Non-pigmented ciliary epithelial cell (primary cell): ENCODE measurements at regions not wholly inside any gene's neighbourhood (a gene's known extent, or its start where the extent isn't known, plus 50 kb on each side); places are given as distances from the start of the nearest gene placed in this dataset.

Experiments
- DNase-seq: peaks from one replicate; pipeline ENCODE4 v3.0.0-alpha.2; 2010; ENCODE audit warnings: low read depth

DNA sequence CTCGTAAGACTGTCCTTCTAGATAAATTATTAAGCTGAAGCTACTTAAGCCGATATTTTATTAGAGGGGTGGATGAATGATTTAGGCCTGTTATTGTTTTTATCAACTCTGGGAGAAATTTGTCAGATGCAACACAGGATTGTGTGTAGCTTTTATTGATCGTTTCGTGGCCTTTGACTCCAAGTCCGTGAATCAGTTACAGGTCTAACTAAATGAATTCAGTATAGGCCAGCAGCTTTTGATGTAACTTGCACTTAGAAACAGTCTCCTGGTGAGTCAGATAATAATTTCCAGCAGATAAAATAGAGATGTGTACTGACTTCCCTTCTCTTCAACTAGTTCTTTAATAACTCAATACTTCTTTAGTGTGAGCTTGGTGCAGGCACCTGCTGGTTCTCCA, 341.7 kb upstream of the SMIM30 start:
- DNase-seq: no peak

DNA sequence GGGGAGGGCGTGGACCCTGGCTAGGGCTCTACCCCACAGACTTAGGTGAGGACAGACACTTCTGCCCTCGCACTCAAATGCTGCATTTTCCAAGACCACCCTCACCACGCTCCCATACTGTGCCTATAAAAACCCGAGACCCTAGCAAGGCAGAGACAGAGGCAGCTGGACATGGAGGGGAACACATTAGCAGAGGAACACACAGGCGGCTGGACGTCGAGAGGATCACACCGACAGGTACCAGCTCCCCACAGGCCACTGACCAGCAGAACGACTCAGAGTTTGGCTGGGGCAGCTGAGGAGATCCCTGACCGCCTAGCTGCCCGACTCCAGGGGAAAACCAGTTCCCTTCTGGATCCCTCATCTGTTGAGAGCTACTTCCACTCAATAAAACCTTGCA, 338.2 kb upstream of the SMIM30 start:
- no peak for DNase-seq

DNA sequence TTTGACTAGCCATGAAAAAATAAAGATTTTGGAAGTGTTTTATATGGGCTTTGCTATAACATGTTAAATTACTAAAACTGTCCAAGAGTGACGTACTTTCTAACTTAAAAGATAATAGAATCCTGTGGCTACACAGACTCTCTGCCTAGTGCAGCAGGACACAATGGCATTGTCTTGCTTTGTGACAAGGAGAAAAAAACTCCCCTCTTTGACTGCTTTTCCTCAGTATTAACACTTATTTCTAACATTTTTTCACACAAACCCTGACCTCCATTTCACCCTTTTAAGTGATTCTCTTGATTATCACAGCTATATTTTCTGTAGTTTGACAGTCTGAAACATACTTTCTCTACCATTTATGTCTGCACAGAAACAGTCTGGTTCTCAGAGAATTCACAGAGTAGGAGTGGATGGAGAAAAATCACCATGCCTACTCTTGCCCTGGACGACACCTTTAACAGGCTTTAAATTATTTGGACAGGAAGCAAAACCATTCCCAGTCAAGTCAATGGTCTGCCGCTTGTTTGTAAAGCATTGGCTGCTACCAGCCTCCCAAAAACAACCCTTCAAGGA, 336.3 kb upstream of the SMIM30 start:
- DNase-seq: no peak

DNA sequence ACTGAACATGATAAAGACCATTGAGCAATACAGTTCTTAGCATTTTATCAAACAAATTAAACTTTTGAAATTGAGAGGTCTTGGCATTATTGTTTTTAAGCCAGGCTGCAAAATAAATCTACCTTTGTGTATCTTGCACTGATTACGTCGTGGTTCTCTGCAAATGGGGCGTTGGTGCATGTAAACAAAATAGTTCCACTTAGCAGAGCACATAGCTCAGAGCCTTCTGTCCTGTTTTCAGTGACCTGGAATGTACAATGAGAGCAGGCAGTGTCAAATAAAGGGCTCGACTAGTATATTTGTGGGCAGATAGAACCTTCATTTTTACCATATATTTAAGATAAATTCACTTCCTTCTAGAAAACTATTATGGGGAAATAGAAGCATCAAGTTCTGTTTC, 333.9 kb upstream of the SMIM30 start:
- DNase-seq: no peak

DNA sequence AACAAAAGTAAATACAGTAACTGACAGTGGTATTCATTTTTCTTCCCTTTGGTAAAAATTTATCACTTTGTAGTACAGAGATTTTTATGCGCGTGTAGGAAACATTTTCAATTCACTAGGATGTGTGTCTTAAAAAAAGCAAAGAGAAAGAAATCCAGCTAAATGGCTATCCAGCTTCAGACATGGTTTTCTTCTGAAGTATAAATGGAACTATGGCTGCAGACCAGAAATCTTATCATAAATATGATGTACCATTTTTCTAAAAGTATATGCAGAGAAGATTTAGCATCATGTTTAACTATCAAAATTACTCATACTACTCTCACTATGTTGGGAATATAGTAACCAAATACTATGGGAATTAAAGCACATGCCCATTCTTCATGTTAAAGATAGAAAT, 328.4 kb upstream of the SMIM30 start:
- no peak for DNase-seq

DNA sequence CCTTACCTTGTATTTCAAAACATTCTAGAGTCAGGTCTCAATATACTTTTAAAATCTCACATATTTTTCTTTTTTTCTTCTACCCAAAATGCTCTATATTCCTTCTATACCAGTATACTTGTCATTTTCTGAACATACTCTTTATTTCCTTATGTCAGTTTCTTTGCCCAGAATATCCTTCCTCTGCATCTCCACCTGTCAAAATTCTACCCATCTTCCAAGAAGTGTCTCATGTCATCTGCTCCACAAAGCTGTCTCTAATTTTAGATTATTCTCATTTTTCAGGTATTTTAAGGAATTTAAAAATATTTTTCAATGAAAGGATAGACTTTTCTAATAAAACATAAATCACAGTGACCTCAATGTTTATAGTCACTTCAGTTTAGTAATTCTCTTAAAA, 328.0 kb upstream of the SMIM30 start:
- no peak for DNase-seq

DNA sequence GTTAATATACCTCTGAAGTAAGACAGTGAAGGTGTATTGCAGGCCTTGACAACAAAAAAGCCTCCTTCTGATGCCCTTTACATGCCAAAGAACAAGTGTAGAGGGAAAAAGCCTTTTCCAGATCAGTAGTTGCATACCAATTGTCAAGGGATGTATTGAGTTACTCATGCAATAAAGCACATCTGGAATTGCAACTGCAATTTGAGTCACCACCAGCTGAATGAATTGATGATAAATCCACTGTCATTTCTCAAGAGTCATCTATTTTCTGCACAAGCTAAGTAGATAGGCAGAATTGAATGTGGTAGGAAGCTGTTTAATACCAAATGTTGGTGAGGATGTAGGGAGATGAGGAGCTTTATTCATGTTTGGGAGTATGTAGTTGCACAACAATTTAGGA, 325.9 kb upstream of the SMIM30 start:
- DNase-seq: no peak

DNA sequence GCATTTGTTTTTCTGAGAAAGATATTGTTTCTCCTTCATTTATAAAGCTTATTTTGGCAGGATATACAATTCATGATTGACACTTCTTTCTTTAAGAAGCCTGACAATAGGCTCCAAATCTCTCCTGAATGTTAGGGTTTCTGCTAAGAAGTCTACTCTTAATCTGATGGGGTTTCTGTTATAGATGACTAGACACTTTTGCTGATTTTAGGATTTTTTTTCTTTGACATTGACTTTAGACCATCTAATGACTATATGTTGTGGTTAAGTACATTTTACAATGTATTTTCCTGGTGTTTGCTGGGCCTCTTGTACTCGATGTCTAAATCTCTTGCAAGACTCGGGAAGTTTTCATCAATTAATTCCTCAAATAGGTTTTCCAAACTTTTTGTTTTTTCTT, 321.8 kb upstream of the SMIM30 start:
- DNase-seq: no peak

DNA sequence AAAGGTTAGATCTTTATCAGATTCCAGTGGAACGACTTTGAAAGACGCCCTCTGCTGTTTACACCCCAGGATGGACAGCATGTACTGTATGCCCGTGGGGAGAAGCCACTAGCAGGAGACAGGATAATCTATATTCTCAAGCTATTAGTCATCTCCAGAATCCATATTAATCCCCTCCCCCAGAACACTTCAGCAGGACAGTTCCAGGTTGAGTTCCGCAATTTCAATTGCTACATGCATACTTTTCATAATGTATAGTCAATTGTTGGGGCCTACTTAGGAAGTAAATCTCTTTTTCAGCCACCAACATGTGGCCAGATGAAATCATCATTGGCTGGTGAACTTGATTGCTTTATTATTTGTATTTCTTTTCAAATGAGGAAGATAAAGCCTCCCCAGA, 313.1 kb upstream of the SMIM30 start:
- DNase-seq: no peak

DNA sequence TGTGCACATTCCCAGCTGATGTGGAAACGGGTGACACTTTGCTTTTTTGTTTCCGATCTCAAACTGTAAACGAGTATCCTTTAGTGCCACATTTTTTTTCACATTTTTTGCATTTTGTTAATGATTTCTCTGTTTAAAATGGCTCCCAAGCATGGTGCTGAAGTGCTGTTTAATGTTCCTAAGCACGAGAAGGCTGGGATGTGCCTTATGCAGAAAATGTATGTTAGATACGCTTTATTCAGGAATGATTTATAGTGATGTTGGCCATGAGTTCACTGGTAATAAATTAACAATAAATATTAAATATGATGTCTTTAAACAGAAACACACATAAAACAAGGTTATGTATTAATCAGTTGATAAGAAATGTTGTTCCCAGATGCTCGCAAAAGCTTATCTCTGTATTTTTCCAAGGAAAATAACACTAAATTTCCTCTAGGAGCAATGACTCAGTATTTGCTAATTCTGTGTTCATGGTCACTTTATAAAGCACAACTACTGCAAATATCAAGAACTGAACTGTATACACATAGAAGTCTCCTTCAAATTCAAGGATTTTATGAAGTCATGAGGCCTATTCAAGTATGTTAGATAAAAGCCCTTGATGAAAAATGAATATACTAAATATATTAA, 305.9 kb upstream of the SMIM30 start:
- DNase-seq: no peak

DNA sequence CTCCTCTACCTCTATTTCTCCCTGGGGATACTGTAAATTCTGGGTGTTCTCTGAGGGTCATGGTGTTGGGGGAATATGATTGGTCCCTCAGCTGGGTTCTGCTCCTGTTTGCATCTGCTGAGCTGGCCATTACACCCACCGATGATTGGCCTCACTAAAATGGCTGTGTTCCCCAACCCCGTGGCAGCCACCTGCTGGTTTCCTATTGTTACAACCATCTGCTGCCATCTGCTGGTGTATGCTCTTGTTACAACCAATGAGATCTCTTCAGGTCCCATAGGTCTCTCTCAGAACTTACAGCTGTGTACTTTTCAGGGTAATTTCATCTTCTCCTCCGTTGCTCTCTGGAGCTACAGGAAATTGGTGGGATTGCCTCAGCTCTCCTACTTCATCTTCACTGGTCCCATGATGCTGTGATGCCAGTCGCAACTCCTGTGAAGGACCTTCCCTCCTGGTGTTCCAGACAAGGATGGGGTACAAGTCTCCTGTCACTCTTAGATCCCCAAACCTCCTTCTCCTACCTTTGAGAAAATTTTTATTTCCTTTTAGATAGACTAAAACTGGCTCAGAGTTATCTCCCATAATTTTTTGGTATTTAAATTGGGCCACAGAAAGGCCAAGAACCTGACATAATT, 303.5 kb upstream of the SMIM30 start:
- DNase-seq: peak; percentile 68

DNA sequence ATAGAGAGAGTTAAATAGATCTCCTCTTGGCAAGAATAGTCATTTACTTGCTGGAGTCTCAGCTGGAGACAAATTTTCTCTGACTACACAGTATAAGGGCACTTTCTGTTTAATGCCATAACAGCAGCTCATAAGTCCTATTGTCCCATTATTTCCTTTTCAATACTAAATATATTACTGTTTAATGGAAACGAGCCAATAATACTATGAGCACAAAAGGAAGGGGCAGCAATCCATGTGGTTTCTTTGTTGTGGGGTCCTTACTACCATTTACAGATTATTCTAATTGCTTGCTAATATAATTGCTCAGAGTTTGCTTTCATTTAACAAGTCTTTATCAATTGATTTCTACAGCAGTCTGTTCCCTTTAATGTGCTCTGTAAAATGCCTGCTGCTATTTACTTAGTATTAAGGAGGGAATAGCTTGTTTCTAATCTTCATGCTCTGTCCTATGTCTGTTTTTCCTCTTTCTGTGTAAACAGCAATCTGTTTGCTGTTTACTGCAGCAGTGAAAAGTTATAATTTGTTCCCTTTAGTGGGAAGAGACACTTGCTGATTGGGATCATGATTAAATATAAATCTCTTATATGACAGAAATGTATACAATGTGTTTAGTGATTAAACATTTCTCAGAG, 296.2 kb upstream of the SMIM30 start:
- no peak for DNase-seq

DNA sequence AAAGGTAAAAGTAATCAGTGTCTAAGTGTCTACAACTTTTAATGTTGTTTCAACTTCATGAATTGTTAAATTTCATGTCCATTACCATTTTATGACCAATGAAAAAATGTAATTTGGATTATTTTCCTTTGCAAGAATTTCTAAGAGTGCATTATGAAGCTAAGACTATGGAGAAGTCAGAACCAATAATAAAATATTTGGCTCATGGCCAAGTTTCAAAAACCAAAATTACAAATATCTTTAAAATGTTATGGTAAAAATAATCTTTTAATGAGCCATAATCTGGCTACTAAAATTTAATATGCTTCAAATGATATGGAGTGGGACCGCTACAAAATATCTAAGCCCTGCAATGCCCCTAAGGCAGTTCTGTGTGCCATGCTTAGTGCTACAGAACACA, 294.1 kb upstream of the SMIM30 start:
- DNase-seq: no peak

DNA sequence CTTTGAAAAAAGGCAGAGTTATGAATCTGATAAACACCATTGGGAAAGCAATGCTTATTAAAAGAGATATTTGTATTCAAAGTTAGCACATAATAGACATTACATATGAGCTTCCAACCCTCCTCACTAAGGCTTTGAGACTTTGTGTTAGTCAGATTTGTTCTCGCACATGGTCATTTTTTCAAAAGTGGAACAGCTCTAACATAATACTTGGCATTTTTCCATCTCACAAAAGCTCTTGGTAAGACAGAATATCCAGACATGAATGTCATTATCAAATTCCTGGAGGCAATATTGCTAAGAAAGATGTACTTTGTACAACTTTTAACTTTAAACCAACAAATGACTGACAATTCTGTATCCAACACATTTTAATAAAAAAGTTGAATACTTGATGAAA, 292.4 kb upstream of the SMIM30 start:
- no peak for DNase-seq

DNA sequence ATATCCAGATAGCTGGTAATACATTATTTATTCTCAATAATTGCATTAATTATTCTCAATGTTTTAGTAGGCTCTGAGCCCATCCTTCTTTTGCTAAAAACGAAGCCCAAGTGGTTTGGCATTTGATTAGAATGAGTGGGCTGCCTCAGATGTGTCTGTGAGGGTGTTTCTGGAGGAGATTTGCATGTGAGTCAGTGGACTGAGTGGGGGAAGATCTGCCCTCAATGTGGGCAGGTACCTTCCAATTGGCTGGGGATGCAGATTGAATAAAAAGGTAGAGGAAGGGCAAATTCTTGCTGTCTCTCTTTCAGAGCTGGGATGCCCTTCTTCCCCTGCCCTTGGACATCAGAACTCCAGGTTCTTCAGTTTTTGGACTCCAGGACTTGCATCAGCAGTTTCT, 290.6 kb upstream of the SMIM30 start:
- no peak for DNase-seq

DNA sequence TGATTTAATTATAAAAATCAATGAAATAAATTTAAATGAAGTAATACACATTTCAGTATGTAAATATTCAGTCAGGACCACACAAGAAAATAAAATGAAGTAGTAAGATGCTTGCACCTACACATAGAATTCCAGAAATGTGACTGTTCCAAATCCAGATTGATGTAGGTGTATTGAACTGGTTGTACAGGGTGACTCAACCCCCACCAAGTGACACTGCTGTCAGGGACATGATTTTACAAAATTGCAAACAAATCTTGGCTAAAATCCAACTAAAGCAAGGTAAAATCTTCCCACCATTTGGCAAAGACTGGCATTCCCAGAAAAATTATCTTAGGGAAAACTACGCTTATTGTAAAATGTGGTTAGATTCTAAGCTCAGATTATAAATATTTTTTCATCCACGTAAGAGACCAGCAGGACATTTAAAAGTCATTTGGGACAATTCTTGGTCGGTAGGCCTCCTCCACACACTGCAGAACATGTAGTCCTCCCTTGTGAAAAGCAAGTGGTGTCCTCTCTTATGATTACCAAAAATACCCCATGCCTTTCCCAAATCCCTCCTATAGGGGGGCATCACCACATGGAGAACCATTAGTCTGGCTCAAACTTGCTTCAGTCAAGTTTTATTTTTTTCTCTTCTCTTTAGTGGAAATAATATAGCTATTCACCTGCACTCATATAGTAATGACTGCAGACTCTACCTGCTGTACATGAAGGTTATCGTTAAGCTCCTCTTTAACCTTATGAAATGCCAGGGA, 287.1 kb upstream of the SMIM30 start:
- no peak for DNase-seq

DNA sequence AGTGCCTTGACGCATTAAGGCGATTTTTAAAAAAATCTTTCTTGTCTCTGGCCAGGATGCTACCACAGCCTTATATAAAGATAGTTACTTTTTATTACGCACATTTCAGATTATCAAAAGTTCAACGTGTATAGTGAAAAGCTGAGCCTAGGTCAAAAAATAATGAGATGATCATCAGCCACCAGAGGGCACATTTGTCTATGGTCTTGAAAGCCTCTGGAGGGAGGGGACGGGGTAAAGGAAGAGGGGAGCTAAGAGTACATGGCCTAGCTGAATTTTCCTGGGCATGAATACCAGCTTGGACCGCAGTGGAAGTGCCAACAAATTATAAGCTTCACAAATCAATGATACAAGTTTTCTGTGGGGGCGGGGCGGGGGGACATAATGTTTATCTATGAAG, 285.9 kb upstream of the SMIM30 start:
- no peak for DNase-seq

DNA sequence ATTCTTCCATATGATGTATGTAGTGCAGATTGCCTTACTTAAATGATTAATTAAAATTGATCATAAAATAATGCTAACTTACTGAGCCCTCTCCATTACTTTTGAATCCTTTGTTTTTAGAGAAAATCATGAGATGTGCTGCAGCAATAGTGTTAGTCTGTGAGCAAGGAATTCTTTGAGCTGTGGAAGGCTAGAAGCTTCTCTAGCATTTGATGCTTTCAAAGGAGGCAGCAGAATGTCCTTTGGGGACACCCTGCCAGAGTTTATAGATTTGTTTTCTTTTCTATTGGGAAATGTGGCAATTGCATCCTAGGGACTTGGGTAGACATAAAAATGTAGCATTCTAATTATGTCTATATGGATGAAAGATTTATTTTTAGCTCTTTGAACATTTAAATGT, 284.1 kb upstream of the SMIM30 start:
- no peak for DNase-seq

DNA sequence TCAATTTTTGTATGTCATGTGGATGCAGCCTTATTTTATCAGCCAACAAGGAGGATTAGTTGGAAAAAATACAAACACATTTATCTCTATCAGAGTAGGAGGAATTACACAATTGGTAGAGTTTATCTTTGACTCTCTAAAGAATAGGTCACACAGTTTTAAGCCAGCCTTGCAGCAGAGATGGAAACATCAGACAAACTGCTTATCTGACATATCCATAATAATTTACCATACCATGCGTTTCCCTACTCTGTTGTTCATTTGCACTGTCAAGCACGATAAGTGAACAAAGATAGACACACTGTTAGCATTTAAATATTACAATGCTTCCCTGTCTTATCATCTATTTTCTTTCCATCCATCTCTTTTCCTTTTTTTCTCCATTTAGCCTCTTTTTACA, 283.7 kb upstream of the SMIM30 start:
- no peak for DNase-seq

DNA sequence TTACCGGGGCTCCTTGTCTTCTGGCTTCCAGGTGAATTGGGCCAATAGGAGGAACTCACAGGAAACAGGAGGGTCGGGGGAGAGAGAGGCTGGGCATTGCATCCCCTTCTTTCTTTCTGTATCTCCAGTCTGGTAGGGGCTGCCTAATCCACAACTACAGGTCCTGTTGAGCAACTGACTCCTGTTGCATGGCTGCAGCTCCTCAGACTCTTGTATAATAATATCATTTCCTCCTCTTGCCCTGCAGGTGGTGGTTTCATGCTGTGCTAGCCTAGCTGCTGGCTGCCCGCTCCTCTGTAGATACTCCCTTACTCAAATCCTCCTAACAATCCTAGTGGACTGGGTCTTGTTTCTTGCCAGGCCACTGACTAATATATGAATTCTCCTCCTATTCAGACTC, 276.5 kb upstream of the SMIM30 start:
- DNase-seq: peak; percentile 17

DNA sequence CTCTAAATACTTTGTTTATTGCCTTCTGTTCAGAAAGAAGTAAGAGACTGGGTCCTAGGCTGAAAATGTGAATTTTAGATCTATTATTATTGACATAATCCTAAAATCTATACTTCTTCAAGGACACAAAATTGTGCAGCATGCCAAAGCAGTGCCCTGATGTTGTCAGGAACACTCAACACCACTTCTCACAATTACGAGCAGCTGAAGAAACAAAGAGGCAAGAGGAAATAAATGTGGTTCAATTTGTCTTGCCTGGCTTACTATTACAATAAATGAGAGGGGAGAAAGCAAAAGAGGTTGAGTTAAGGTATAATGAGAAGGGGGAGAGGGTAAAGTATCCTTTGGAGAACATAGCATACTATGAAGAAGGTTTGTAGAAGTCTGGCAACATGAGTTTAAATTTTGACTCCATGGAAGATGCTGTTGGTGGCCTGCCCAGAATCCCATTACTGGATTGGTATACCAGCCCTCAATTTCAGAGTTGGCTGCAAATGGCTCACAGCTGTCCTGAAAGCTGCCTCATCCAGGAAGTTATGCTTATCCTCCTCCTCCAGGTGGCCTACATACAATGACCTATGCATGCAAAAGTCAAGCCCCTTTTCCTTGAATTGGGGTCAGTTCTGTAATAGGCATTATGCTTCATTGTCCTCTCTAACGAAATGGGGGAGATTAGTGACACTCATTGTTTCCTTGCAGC, 274.6 kb upstream of the SMIM30 start:
- no peak for DNase-seq

DNA sequence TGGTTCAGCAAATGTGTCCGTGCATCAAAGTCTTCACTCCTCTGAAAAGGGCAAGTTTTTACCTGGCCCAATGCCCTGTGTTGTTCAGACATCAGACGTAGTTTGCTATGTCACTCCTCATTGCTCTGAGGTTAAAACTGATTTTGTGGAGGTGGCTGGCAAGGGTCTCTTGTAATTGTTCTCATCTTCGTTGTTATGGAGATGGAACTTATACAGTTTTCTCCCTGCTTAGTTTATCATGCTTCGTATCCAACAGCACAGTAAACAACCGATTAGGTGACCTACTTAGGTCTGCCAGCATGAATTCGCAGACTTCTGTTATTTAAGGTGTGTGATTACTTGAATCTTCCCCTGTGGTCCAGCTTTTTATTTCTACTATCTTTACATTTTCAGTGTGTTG, 274.1 kb upstream of the SMIM30 start:
- no peak for DNase-seq
